SU-DHL-6 (cell line): ENCODE measurements at regions not wholly inside any gene's neighbourhood (a gene's known extent, or its start where the extent isn't known, plus 50 kb on each side); places are given as distances from the start of the nearest gene placed in this dataset.

Experiments
- H2AFZ ChIP-seq: fragments of 200-600 bp; sonication (generic); 2 replicates; pipeline ENCODE4 v1.6.1; 2014; ENCODE audit warnings: low read depth, mild to moderate bottlenecking, moderate library complexity, mixed read lengths, antibody characterized with exemption, low read length; ENCODE audit not compliant: severe bottlenecking
- H3F3A ChIP-seq: fragments of 200-600 bp; shearing (Covaris generic); 2 replicates; pipeline ENCODE4 v1.6.0; 2016; ENCODE audit warnings: antibody characterized with exemption, mild to moderate bottlenecking; ENCODE audit not compliant: insufficient read depth
- H3K27ac ChIP-seq: fragments of 200-600 bp; sonication (generic); 2 replicates; pipeline ENCODE4 v1.5.1; 2016; ENCODE audit warnings: low read depth, mild to moderate bottlenecking, low read length, moderate library complexity, mixed read lengths
- H3K27me3 ChIP-seq: fragments of 200-600 bp; sonication (generic), shearing (Covaris generic); 2 replicates; pipeline ENCODE4 v1.6.0; 2014; ENCODE audit warnings: mild to moderate bottlenecking, low read length
- H3K36me3 ChIP-seq: fragments of 200-600 bp; sonication (generic); 2 replicates; pipeline ENCODE4 v1.6.1; 2014; ENCODE audit warnings: mild to moderate bottlenecking, low read length, mixed read lengths
- H3K4me2 ChIP-seq: fragments of 300-600, 200-600 bp; shearing (Covaris generic), sonication (generic); 2 replicates; pipeline ENCODE4 v1.6.0; 2014; ENCODE audit warnings: low read length, low read depth, mild to moderate bottlenecking; ENCODE audit not compliant: poor library complexity, severe bottlenecking
- H3K4me3 ChIP-seq: fragments of 200-600 bp; sonication (generic); 2 replicates; pipeline ENCODE4 v1.5.1; 2014; ENCODE audit warnings: antibody characterized with exemption, low read length, mild to moderate bottlenecking, mixed read lengths; ENCODE audit not compliant: insufficient read depth, poor library complexity, severe bottlenecking
- H3K79me2 ChIP-seq: fragments of 200-600 bp; sonication (generic); 2 replicates; pipeline ENCODE4 v1.6.1; 2014; ENCODE audit warnings: mild to moderate bottlenecking, low read length, moderate library complexity; ENCODE audit not compliant: insufficient read depth
- H3K9ac ChIP-seq: fragments of 200-600 bp; sonication (generic); 2 replicates; pipeline ENCODE4 v1.7.0; 2014; ENCODE audit warnings: mild to moderate bottlenecking, low read length
- H3K9me2 ChIP-seq: fragments of 200-600 bp; sonication (generic); replicated peaks from 2 replicates; pipeline ENCODE4 v1.6.1; 2014; ENCODE audit warnings: low read length; ENCODE audit not compliant: insufficient read depth
- H3K9me3 ChIP-seq: fragments of 200-600 bp; sonication (generic); 2 replicates; pipeline ENCODE4 v1.6.1; 2014; ENCODE audit warnings: low read length, mixed read lengths; ENCODE audit not compliant: insufficient read depth
- H4K20me1 ChIP-seq: fragments of 200-600 bp; sonication (generic); 2 replicates; pipeline ENCODE4 v1.6.1; 2014; ENCODE audit warnings: low read depth, mild to moderate bottlenecking, antibody characterized with exemption, low read length, moderate library complexity, mixed read lengths
- EZH2phosphoT487 ChIP-seq: fragments of 200-600 bp; sonication (generic), shearing (Covaris generic); conservative IDR thresholded peaks from 2 replicates; pipeline ENCODE4 v1.6.1; 2018; ENCODE audit warnings: mild to moderate bottlenecking, antibody characterized with exemption, low read length, moderate library complexity, mixed read lengths
- TF ChIP-seq, protein P1 (sequence below): fragments of 200-600 bp; sonication (generic); IDR thresholded peaks from one replicate; pipeline ENCODE4 v1.5.1; 2017; ENCODE audit warnings: antibody characterized with exemption, mild to moderate bottlenecking, low read length, moderate library complexity; ENCODE audit not compliant: insufficient read depth, poor library complexity, severe bottlenecking

DNA sequence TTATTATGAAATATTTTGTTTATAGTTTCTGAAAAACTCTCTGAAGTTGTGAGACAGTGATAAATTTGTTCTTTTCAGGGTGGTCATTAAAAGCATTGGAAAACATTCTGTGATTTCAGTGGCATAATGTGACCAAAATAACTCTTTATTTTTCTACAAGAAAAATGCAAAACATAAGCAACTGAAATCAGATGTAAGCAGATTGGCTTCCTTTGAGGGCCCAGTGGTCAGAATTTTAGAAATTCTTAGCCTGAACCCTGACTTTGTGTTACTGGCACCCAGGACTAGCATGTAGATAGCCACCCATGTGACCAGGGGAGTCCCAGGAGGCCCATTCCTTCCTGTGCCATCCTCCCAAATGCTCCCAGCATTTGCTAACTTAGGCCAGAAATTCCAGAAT lies 145.6 kb upstream of the SLC38A2 start:
- H3K9ac ChIP-seq, result no peak overlapping the region
- no peak for TF ChIP-seq EZH2phosphoT487
- TF ChIP-seq, protein P1, sequence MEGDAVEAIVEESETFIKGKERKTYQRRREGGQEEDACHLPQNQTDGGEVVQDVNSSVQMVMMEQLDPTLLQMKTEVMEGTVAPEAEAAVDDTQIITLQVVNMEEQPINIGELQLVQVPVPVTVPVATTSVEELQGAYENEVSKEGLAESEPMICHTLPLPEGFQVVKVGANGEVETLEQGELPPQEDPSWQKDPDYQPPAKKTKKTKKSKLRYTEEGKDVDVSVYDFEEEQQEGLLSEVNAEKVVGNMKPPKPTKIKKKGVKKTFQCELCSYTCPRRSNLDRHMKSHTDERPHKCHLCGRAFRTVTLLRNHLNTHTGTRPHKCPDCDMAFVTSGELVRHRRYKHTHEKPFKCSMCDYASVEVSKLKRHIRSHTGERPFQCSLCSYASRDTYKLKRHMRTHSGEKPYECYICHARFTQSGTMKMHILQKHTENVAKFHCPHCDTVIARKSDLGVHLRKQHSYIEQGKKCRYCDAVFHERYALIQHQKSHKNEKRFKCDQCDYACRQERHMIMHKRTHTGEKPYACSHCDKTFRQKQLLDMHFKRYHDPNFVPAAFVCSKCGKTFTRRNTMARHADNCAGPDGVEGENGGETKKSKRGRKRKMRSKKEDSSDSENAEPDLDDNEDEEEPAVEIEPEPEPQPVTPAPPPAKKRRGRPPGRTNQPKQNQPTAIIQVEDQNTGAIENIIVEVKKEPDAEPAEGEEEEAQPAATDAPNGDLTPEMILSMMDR, result no peak
- H3K27me3 ChIP-seq, result no peaks in the 10 kb centered on the region
- H3K4me2 ChIP-seq, result no peak overlapping the region
- no peaks in the 10 kb centered on the region for H3K79me2 ChIP-seq
- no peaks in the 10 kb centered on the region for H3F3A ChIP-seq
- H3K9me2 ChIP-seq, result no peaks in the 10 kb centered on the region
- no peak overlapping the region for H3K4me3 ChIP-seq
- no peaks in the 10 kb centered on the region for H4K20me1 ChIP-seq
- no peaks in the 10 kb centered on the region for H3K36me3 ChIP-seq
- H3K27ac ChIP-seq, result no peak overlapping the region
- H2AFZ ChIP-seq, result no peak overlapping the region
- H3K9me3 ChIP-seq, result no peaks in the 10 kb centered on the region

DNA sequence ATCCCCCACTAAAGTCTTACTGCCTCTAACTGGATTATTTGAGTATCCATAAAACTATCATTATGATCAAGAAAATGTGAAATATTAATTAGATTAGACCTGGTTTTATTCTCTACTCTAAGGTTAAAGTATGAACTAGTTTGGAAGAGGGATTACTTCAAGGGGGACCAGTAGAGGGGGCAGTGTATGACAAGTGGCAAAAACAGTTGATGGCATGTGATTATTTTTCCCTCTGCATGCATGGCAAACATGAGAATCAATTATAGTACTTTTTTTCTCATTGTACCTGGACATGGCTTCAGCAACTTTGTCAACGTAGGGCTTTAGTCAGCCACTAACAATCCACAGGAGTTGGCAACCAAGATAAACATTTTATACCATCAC lies 145.0 kb upstream of the SLC38A2 start:
- Histone ChIP-seq H3K9me2 (no peaks in the 10 kb centered on the region), H3F3A (no peaks in the 10 kb centered on the region), H4K20me1 (no peaks in the 10 kb centered on the region), H3K79me2 (no peaks in the 10 kb centered on the region), H3K27me3 (no peaks in the 10 kb centered on the region), H3K27ac (no peak overlapping the region), H2AFZ (no peak overlapping the region), H3K4me3 (no peak overlapping the region), H3K4me2 (no peak overlapping the region), H3K9ac (no peak overlapping the region), H3K36me3 (no peaks in the 10 kb centered on the region), H3K9me3 (no peaks in the 10 kb centered on the region)
- TF ChIP-seq EZH2phosphoT487, result no peak
- TF ChIP-seq, protein P1, result no peak

- no peaks in the 10 kb centered on the region for H3F3A ChIP-seq
- no peak overlapping the region for H2AFZ ChIP-seq
- no peak overlapping the region for H3K27ac ChIP-seq
- no peaks in the 10 kb centered on the region for H3K36me3 ChIP-seq
- H3K9ac ChIP-seq, result no peak overlapping the region
- no peak for TF ChIP-seq EZH2phosphoT487
- TF ChIP-seq, protein P1, result no peak
- H3K4me3 ChIP-seq, result no peak overlapping the region
- no peak overlapping the region for H3K4me2 ChIP-seq
- H3K79me2 ChIP-seq, result no peaks in the 10 kb centered on the region
- H4K20me1 ChIP-seq, result no peaks in the 10 kb centered on the region
- no peaks in the 10 kb centered on the region for H3K9me2 ChIP-seq
- H3K27me3 ChIP-seq, result no peaks in the 10 kb centered on the region
- no peaks in the 10 kb centered on the region for H3K9me3 ChIP-seq
These were observed 144.5 kb upstream of the SLC38A2 start for GRCh38 chr12:46516933-46517578.
